Pancreas (tissue), 10 donors: ENCODE measurements at regions not wholly inside any gene's neighbourhood (a gene's known extent, or its start where the extent isn't known, plus 50 kb on each side); places are given as distances from the start of the nearest gene placed in this dataset.
"Not testable (repeated sequence)": the region's sequence is repeated elsewhere in the genome, so short reads cannot be mapped to it uniquely, and the experiment has no call there.

Source experiments
- ATAC-seq, 4 donors: fragments of 200-7000 bp; cut with Tn5 transposase; one replicate each; pipeline versions ENCODE4 v1.8.0 to v1.9.1; 2020; ENCODE audit warnings: mild to moderate bottlenecking in 4 of 4, moderate library complexity in 4 of 4
- DNase-seq, 6 donors: peaks; one replicate each; pipeline ENCODE4 v3.0.0-alpha.2; 2020
- FAIRE-seq: peaks from 2 replicates; lab custom pipeline; 2012; peaks lifted over from hg19 to GRCh38; lab: Jason Lieb, UNC
- H3K27ac ChIP-seq, 4 donors: fragments of 200-600 bp; sonication (generic); 1 replicate in 3 of 4; 2 replicates in 1 of 4; pipeline versions ENCODE4 v1.5.0 to v1.8.0; 2020
- H3K27me3 ChIP-seq, 4 donors: fragments of 200-600 bp; one replicate each; pipeline ENCODE4 v1.8.0; 2021
- H3K36me3 ChIP-seq, 3 donors: fragments of 200-600 bp; sonication (generic) in 1 of 3; one replicate each; pipeline versions ENCODE4 v1.5.0 to v1.8.0; 2020 to 2021
- H3K4me1 ChIP-seq, 3 donors: fragments of 200-600 bp; one replicate each; pipeline ENCODE4 v1.8.0; 2021
- H3K4me3 ChIP-seq, 4 donors: fragments of 200-600 bp; sonication (generic) in 2 of 4; one replicate each; pipeline versions ENCODE4 v1.5.0 to v1.8.0; 2020 to 2021
- H3K9me3 ChIP-seq, 4 donors: fragments of 200-600 bp; one replicate each; pipeline ENCODE4 v1.8.0; 2021
- CTCF ChIP-seq, 4 donors: fragments of 200-600 bp; sonication (generic) in 3 of 4; IDR thresholded peaks; one replicate each; pipeline versions ENCODE4 v1.5.0 to v1.8.0; 2021; ENCODE audit warnings: antibody characterized with exemption in 4 of 4
- WGBS, 2 donors: extraction: QIAGEN DNeasy Blood & Tissue Kit; methylation state at CpG; one replicate each; pipeline ENCODE4 v1.1.7; 2013; 5-methylcytosine and 5-hydroxymethylcytosine counted together
- intact Hi-C, 3 donors: fragments of 100-400 bp; cut with DNase I; formaldehyde crosslinking; loops; one replicate each; pipeline versions ENCODE4 v1.11.1 to v1.14.2; 2022
- donor health status: healthy with polysubstance abuse.
- donor health status: DM: no; HTN: no; CAD: no; lungs with moderate emphysema.
- donor health status: DM: no; HTN: no; CAD: no.
- donor health status: control.
- donor health status: control.
- donor health status: Bipolar disorder and iron deficiency.
- donor health status: DM: yes; HTN: yes; CAD: no.
- donor health status: DM: no; HTN: no; CAD: no.
- donor health status: DM: no; HTN: no; CAD: no.
- donor health status: DM: yes; HTN: yes; CAD: no.

- FAIRE-seq: no peak
- H3K9me3 ChIP-seq: no peaks in the 10 kb centered on the region
- no peaks in the 10 kb centered on the region for H3K27me3 ChIP-seq
- intact Hi-C loops: no loop called here
- peak in 1 of 4 donors; percentile 56 for ATAC-seq
- H3K4me3 ChIP-seq: no peak overlapping the region
- TF ChIP-seq CTCF (IDR thresholded peaks at IDR 0.05): peak in 2 of 4 donors; percentile 11 to 33
- no peak for DNase-seq
- no peaks in the 10 kb centered on the region for H3K36me3 ChIP-seq
- no peaks in the 10 kb centered on the region for H3K4me1 ChIP-seq
- no peak overlapping the region for H3K27ac ChIP-seq
- 18 to 25% methylated on average over 2 of the region's 2 CpGs for WGBS, 2 donors
These were observed 300.9 kb downstream of the SPIN4 start for GRCh38 chrX:63050225-63050624.

GRCh38 chrX:63032811-63033210, 318.3 kb downstream of the SPIN4 start:
- intact Hi-C loops: no loop called here
- 48 to 63% methylated on average over 2 of the region's 2 CpGs for WGBS, 2 donors
- H3K27ac ChIP-seq: no peak overlapping the region

GRCh38 chrX:63013549-63013948, 337.6 kb downstream of the SPIN4 start:
- Histone ChIP-seq H3K36me3 (no peaks in the 10 kb centered on the region), H3K27me3 (peaks cover 0 to 12% (median 0%) of the 10 kb centered on the region in 4 donors), H3K4me1 (no peaks in the 10 kb centered on the region), H3K4me3 (no peak overlapping the region), H3K27ac (no peak overlapping the region), H3K9me3 (no peaks in the 10 kb centered on the region)
- WGBS, 2 donors: 29 to 34% methylated on average over 3 of the region's 3 CpGs
- FAIRE-seq: no peak
- no peak for TF ChIP-seq CTCF (IDR thresholded peaks at IDR 0.05)
- intact Hi-C loops: no loop called here
- no peak for ATAC-seq
- no peak for DNase-seq

More at GRCh38 chrX:63032811-63033210, 318.3 kb downstream of the SPIN4 start:
- no peak for TF ChIP-seq CTCF (IDR thresholded peaks at IDR 0.05)
- Histone ChIP-seq H3K9me3 (no peaks in the 10 kb centered on the region), H3K27me3 (peaks cover 0 to 4% (median 0%) of the 10 kb centered on the region in 4 donors), H3K36me3 (no peaks in the 10 kb centered on the region), H3K4me3 (no peak overlapping the region), H3K4me1 (no peaks in the 10 kb centered on the region)
- FAIRE-seq: no peak
- DNase-seq: no peak
- ATAC-seq: no peak

GRCh38 chrX:63012574-63012973, 338.6 kb downstream of the SPIN4 start:
- no peak for TF ChIP-seq CTCF (IDR thresholded peaks at IDR 0.05)
- Histone ChIP-seq H3K4me3 (no peak overlapping the region), H3K4me1 (no peaks in the 10 kb centered on the region), H3K27ac (no peak overlapping the region), H3K9me3 (no peaks in the 10 kb centered on the region), H3K36me3 (no peaks in the 10 kb centered on the region), H3K27me3 (peaks cover 0 to 12% (median 0%) of the 10 kb centered on the region in 4 donors)
- DNase-seq (no peak), FAIRE-seq (no peak), ATAC-seq (no peak)
- intact Hi-C loops: no loop called here

GRCh38 chrX:63000196-63000595, 350.9 kb downstream of the SPIN4 start:
- WGBS, 2 donors: 21 to 46% methylated on average over 1 of the region's 1 CpG
- FAIRE-seq: peak; percentile 95
- H3K27me3 ChIP-seq, H3K9me3 ChIP-seq, ATAC-seq, H3K36me3 ChIP-seq, DNase-seq, H3K4me1 ChIP-seq, intact Hi-C loops, H3K4me3 ChIP-seq, H3K27ac ChIP-seq: not testable (repeated sequence)
